ENCODE measurements at regions not wholly inside any gene's neighbourhood (a gene's known extent, or its start where the extent isn't known, plus 50 kb on each side); places are given as distances from the start of the nearest gene placed in this dataset.
"Not testable (repeated sequence)": the region's sequence is repeated elsewhere in the genome, so short reads cannot be mapped to it uniquely, and the experiment has no call there.

- TF ChIP-seq ZBTB26 (tag by site-specific recombination; optimal IDR thresholded peaks at IDR 0.05) (no peak), OVOL3 (tag by site-specific recombination; IDR thresholded peaks at IDR 0.05) (no peak), TSHZ1 (tag by site-specific recombination; IDR thresholded peaks at IDR 0.05; ENCODE audit: borderline replicate concordance) (no peak), ZNF140 (tag by site-specific recombination; IDR thresholded peaks at IDR 0.05) (no peak), ZNF391 (tag by site-specific recombination; IDR thresholded peaks at IDR 0.05; ENCODE audit: borderline replicate concordance, low read depth) (no peak), ELK4 (IDR thresholded peaks at IDR 0.05; ENCODE audit: borderline replicate concordance, low read depth, low read length) (no peak), ZNF449 (tag by site-specific recombination; IDR thresholded peaks at IDR 0.05) (no peak), ZNF302 (tag by site-specific recombination; IDR thresholded peaks at IDR 0.05; ENCODE audit: low read depth) (no peak), ZNF211 (tag by site-specific recombination; IDR thresholded peaks at IDR 0.05; ENCODE audit: low read depth) (no peak), ZNF660 (tag by site-specific recombination; IDR thresholded peaks at IDR 0.05) (no peak)
These were observed 599.4 kb upstream of the MDGA2 start (continued) for GRCh38 chr14:48274826-48275225.

- CTCF ChIA-PET; POLR2A ChIA-PET; H3K9me3 ChIP-seq (ENCODE audit: control insufficient read depth, insufficient read depth, low read depth, low read length); H3K4me1 ChIP-seq (ENCODE audit: control insufficient read depth, insufficient read depth, low read length); H3K4me3 ChIP-seq (ENCODE audit: low read depth, low read length); H3K27ac ChIP-seq (ENCODE audit: extremely low read depth, low read depth, low read length); H3K36me3 ChIP-seq (ENCODE audit: control insufficient read depth in 2 of 2, insufficient read depth in 1 of 2, low read length in 2 of 2): not testable (repeated sequence)
These were observed 592.5 kb upstream of the MDGA2 start for GRCh38 chr14:48267926-48268325.

- H3K36me3 ChIP-seq (ENCODE audit: control insufficient read depth in 2 of 2, insufficient read depth in 1 of 2, low read length in 2 of 2); POLR2A ChIA-PET; H3K9me3 ChIP-seq (ENCODE audit: control insufficient read depth, insufficient read depth, low read depth, low read length); H3K4me3 ChIP-seq (ENCODE audit: low read depth, low read length); H3K4me1 ChIP-seq (ENCODE audit: control insufficient read depth, insufficient read depth, low read length); H3K27ac ChIP-seq (ENCODE audit: extremely low read depth, low read depth, low read length): not testable (repeated sequence)
- CTCF ChIA-PET = interaction anchor here (0.7 kb wide), 1 partner anchor 624 kb away, joined by 4 read pairs; no protein-coding TSS in a partner anchor
These were observed 590.8 kb upstream of the MDGA2 start for GRCh38 chr14:48266201-48266600.

- H3K4me1 ChIP-seq (ENCODE audit: control insufficient read depth, insufficient read depth, low read length) = no peaks in the 10 kb centered on the region
- ChIA-PET CTCF (interaction anchor here (0.5 kb wide), 1 partner anchor 19 kb away, joined by 3 read pairs; no protein-coding TSS in a partner anchor), POLR2A (no interaction called here)
- H3K27ac ChIP-seq (ENCODE audit: extremely low read depth, low read depth, low read length) = no peak overlapping the region
- no peaks in the 10 kb centered on the region for H3K36me3 ChIP-seq (ENCODE audit: control insufficient read depth in 2 of 2, insufficient read depth in 1 of 2, low read length in 2 of 2)
- no peaks in the 10 kb centered on the region for H3K9me3 ChIP-seq (ENCODE audit: control insufficient read depth, insufficient read depth, low read depth, low read length)
- no peak overlapping the region for H3K4me3 ChIP-seq (ENCODE audit: low read depth, low read length)
- no peak for TF ChIP-seq INSM2 (tag by site-specific recombination; IDR thresholded peaks at IDR 0.05)
- no peak for TF ChIP-seq ZNF580 (tag by site-specific recombination; IDR thresholded peaks at IDR 0.05)
- no peak for TF ChIP-seq ZFP3 (tag by site-specific recombination; IDR thresholded peaks at IDR 0.05; ENCODE audit: low read depth)
- TF ChIP-seq ZNF24 (tag by site-specific recombination; IDR thresholded peaks at IDR 0.05) = no peak
- TF ChIP-seq OSR2 (tag by site-specific recombination; IDR thresholded peaks at IDR 0.05) = no peak
- no peak for TF ChIP-seq ZFP37 (tag by site-specific recombination; IDR thresholded peaks at IDR 0.05)
- TF ChIP-seq ZXDB (tag by site-specific recombination; IDR thresholded peaks at IDR 0.05) = no peak
- TF ChIP-seq ZNF398 (tag by site-specific recombination; IDR thresholded peaks at IDR 0.05) = no peak
- TF ChIP-seq ZNF624 (tag by site-specific recombination; IDR thresholded peaks at IDR 0.05) = no peak
These were observed 586.0 kb upstream of the MDGA2 start for GRCh38 chr14:48261436-48261835.
